Prostate gland (tissue), 2 donors: ENCODE measurements at regions not wholly inside any gene's neighbourhood (a gene's known extent, or its start where the extent isn't known, plus 50 kb on each side); places are given as distances from the start of the nearest gene placed in this dataset.

ENCODE experiments used
- DNase-seq: peaks from one replicate; pipeline ENCODE4 v3.0.0-alpha.2; 2019; ENCODE audit warnings: low spot score
- H3K27ac ChIP-seq, 2 donors: fragments of 200-600 bp; sonication (generic); 2 replicates each; pipeline ENCODE4 v1.5.1; 2017 to 2019
- H3K27me3 ChIP-seq: fragments of 200-600 bp; sonication (generic); replicated peaks from 2 replicates; pipeline ENCODE4 v1.5.1; 2019; ENCODE audit not compliant: insufficient read depth
- H3K36me3 ChIP-seq, 2 donors: fragments of 200-600 bp; sonication (generic); 1 replicate in 1 of 2; 2 replicates in 1 of 2; pipeline versions ENCODE4 v1.5.1 to v1.8.1; 2017 to 2019
- H3K4me1 ChIP-seq: fragments of 200-600 bp; sonication (generic); replicated peaks from 2 replicates; pipeline ENCODE4 v1.5.1; 2019
- H3K4me3 ChIP-seq, 2 donors: fragments of 200-600 bp; sonication (generic); 2 replicates each; pipeline ENCODE4 v1.5.1; 2017 to 2019
- H3K9me3 ChIP-seq: fragments of 200-600 bp; sonication (generic); 2 replicates; pipeline ENCODE4 v1.5.1; 2017
- POLR2A ChIP-seq: fragments of 450-650 bp; IDR thresholded peaks from one replicate; pipeline ENCODE4 v1.6.1; 2016; ENCODE audit warnings: antibody characterized with exemption, mild to moderate bottlenecking
- POLR2AphosphoS5 ChIP-seq: sonication (generic); formaldehyde crosslinking; IDR thresholded peaks from one replicate; pipeline ENCODE4 v1.6.1; 2017; ENCODE audit warnings: antibody characterized with exemption
- WGBS: methylation state at CpG from one replicate; pipeline ENCODE4 v1.1.5; 2018; 5-methylcytosine and 5-hydroxymethylcytosine counted together
- intact Hi-C: fragments of 100-400 bp; cut with DNase I; formaldehyde crosslinking; loops from one replicate; pipeline ENCODE4 v1.14.2; 2022
- TF ChIP-seq, protein P1 (sequence below), 4 experiments: fragments of 200-600 bp in 2 of 4; fragments of 450-650 bp in 2 of 4; sonication (generic) in 2 of 4; IDR thresholded peaks; 1 replicate in 3 of 4; 2 replicates in 1 of 4; pipeline ENCODE4 v1.5.1; 2016 to 2019; ENCODE audit warnings: antibody characterized with exemption in 4 of 4, mild to moderate bottlenecking in 2 of 4, moderate library complexity in 2 of 4

DNA sequence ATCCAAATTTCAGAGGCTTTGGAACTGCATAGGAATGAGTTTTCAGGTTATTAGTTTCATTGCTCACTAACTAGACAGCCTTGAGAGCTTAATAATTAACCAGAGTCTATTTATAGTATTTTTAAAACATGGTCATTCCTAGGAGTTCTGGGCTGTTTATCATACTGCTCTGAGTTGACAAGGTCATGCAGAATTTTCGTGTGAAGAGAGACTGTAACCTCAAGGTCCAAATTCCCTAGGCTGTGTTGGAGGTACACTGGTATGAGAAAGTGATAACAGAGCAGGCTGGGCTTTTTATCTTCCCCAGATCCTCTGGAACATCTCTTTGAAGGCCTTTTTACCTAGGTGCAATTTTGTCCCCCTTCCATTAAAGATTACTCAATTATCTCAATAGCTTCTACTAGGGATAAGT is 736.3 kb downstream of the LTN1 start:
- intact Hi-C loops, result no loop called here
- no peak overlapping the region for H3K4me3 ChIP-seq

DNA sequence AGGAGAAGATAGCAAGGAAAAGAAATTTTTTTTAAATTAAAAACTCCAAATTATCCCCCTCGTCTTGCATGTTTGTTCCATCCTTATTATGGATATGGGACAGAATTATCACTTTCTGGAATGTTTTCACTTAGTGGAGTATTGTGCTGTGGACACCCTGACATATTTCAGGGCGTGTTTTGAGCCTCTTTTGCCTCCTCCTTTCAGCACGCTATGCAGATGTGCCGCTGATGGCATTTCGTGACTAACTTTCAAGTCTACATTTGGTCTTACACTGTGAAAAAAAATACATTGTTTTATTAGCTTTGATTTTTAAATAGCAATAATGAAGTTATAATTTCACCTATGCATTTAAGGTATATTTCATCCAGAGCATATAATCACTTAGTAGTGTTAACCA is 738.7 kb downstream of the LTN1 start:
- intact Hi-C loops, result no loop called here
- Histone ChIP-seq H3K9me3 (no peaks in the 10 kb centered on the region), H3K4me3 (no peak overlapping the region), H3K27ac (no peak overlapping the region), H3K36me3 (no peaks in the 10 kb centered on the region), H3K4me1 (no peaks in the 10 kb centered on the region), H3K27me3 (no peaks in the 10 kb centered on the region)
- DNase-seq, result no peak
- 96% methylated on average over 5 of the region's 5 CpGs for WGBS
- TF ChIP-seq POLR2AphosphoS5 (no peak), POLR2A (no peak)
- TF ChIP-seq, protein P1, sequence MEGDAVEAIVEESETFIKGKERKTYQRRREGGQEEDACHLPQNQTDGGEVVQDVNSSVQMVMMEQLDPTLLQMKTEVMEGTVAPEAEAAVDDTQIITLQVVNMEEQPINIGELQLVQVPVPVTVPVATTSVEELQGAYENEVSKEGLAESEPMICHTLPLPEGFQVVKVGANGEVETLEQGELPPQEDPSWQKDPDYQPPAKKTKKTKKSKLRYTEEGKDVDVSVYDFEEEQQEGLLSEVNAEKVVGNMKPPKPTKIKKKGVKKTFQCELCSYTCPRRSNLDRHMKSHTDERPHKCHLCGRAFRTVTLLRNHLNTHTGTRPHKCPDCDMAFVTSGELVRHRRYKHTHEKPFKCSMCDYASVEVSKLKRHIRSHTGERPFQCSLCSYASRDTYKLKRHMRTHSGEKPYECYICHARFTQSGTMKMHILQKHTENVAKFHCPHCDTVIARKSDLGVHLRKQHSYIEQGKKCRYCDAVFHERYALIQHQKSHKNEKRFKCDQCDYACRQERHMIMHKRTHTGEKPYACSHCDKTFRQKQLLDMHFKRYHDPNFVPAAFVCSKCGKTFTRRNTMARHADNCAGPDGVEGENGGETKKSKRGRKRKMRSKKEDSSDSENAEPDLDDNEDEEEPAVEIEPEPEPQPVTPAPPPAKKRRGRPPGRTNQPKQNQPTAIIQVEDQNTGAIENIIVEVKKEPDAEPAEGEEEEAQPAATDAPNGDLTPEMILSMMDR (IDR thresholded peaks at IDR 0.05), result no peak

More for the DNA sequence above, 736.3 kb downstream of the LTN1 start:
- H3K4me1 ChIP-seq, result no peaks in the 10 kb centered on the region
- no peaks in the 10 kb centered on the region for H3K27me3 ChIP-seq
- H3K27ac ChIP-seq, result no peak overlapping the region
- 21% methylated on average over 1 of the region's 1 CpG for WGBS
- no peak for DNase-seq
- TF ChIP-seq POLR2A, result no peak
- TF ChIP-seq, protein P1 (IDR thresholded peaks at IDR 0.05), result no peak
- TF ChIP-seq POLR2AphosphoS5, result no peak
- H3K9me3 ChIP-seq, result no peaks in the 10 kb centered on the region
- no peaks in the 10 kb centered on the region for H3K36me3 ChIP-seq

DNA sequence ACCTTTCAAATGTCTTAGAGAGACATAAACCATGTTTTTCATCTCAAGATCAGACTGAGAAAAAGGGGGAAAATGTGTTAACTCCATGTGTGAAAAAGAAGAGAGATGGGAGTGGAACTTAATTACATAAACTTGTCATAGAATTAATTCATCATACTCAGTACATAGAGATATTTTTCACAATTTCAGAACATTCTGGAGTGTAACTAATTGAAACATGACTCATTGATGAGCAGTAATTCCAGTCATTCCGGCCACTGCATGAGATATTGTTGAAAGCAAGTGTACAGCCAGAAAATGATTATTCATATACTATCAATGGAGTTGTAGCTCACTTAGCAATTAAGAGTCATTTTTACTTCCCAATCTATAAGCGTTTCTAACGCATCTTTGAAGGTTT is 739.3 kb downstream of the LTN1 start:
- no peaks in the 10 kb centered on the region for H3K36me3 ChIP-seq
- no peak overlapping the region for H3K27ac ChIP-seq
- no peaks in the 10 kb centered on the region for H3K4me1 ChIP-seq
- H3K4me3 ChIP-seq, result no peak overlapping the region
- no peak for DNase-seq
- no peaks in the 10 kb centered on the region for H3K9me3 ChIP-seq
- no peaks in the 10 kb centered on the region for H3K27me3 ChIP-seq
- intact Hi-C loops, result no loop called here
- TF ChIP-seq, protein P1 (IDR thresholded peaks at IDR 0.05), result no peak
- no peak for TF ChIP-seq POLR2AphosphoS5
- no peak for TF ChIP-seq POLR2A
- whole genome bisulfite sequencing, result 88% methylated on average over 3 of the region's 3 CpGs

DNA sequence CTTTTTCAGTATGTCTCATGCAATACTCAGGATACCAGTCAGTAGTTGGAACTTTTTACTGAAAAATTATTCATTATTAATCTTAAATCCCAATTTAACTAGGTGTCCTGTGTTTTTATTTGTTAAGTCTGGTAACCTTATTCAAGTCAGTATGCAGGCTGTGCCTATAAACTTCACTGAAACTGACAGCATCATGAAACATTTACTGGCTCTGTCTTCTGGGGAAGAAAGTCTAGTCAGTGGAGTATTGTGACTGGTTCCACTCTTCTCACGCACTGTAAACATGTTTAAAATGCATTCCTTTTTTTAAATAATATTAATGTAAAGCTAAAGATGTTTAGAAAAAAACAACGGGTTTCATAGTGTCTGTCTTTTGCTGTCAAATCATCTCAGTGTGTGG is 739.7 kb downstream of the LTN1 start:
- WGBS, result 25% methylated on average over 2 of the region's 2 CpGs
- H3K4me3 ChIP-seq, result no peak overlapping the region
- no peaks in the 10 kb centered on the region for H3K27me3 ChIP-seq
- TF ChIP-seq POLR2AphosphoS5, result peak; percentile 45
- TF ChIP-seq, protein P1 (IDR thresholded peaks at IDR 0.05), result no peak
- no peak for TF ChIP-seq POLR2A
- H3K36me3 ChIP-seq, result no peaks in the 10 kb centered on the region
- H3K27ac ChIP-seq, result no peak overlapping the region
- no peaks in the 10 kb centered on the region for H3K9me3 ChIP-seq
- DNase-seq, result no peak
- no peaks in the 10 kb centered on the region for H3K4me1 ChIP-seq
- intact Hi-C loops, result no loop called here

DNA sequence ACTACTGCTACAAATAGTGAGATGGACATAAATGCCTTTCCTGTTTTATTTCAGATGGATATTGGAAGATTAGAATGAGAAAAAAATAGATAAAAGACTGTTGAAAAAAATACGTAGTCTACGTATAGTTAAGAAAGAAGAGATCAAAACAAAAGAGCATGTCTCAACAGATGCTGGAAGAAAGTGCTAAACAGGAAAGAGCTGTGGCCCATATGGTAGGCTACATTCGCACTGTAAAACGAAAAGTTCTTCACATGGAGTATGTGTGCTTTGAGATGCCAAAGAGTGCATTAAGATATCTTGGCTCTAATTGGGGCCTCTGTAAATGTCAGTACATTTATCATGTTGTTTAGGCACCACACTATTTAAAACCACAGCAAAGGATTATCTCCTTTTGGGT is 741.7 kb downstream of the LTN1 start:
- no peak overlapping the region for H3K4me3 ChIP-seq
- intact Hi-C loops, result no loop called here
- no peaks in the 10 kb centered on the region for H3K36me3 ChIP-seq
- H3K4me1 ChIP-seq, result no peaks in the 10 kb centered on the region
- no peaks in the 10 kb centered on the region for H3K27me3 ChIP-seq
- 48% methylated on average over 4 of the region's 4 CpGs for WGBS
- no peak overlapping the region for H3K27ac ChIP-seq
- TF ChIP-seq POLR2A (no peak), POLR2AphosphoS5 (no peak)
- TF ChIP-seq, protein P1 (IDR thresholded peaks at IDR 0.05), result no peak
- H3K9me3 ChIP-seq, result no peaks in the 10 kb centered on the region
- no peak for DNase-seq
